ENCODE measurements at regions not wholly inside any gene's neighbourhood (a gene's known extent, or its start where the extent isn't known, plus 50 kb on each side); places are given as distances from the start of the nearest gene placed in this dataset.
A peak's percentile ranks its signal among the peaks of the same experiment; 100 is the strongest.

DNA sequence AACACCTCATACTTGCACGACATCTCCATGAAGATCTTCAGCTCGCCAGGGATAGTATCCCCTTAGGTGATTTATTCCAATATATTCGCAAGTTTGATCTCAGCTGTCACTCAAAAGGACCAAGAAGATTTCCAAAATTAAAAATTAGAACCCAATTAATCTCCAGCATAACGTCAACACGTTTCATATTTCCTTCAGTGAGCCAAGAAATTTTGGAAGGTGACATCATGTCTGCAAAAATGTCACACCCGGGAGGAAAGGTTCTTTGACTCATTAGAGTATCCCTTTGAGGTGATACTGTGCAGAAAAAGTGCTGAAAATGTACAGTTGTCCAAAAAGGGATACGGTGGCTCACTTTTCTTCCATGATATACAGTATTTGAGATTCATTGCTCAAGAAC is 569.6 kb downstream of the EFNB2 start:
- no peak for DNase-seq

DNA sequence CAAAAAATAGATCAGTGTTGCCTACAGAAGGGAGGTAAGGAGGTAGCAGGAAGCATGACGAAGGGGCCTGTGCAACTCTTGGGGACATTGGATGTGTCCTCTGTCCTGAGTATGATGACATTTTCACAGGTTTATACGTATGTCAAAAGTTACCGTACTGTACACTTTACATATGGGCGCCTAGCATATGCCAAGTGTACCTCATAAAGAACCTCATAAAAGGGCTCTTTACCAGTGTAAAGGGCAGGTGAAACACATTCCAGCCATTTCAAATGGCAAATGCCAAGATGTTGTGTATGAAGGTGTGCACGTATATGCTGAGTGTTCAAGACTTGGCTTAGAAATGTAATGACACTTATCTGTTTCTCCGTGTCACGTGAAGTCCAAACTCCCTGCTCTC is 573.4 kb downstream of the EFNB2 start:
- no peak for DNase-seq

DNA sequence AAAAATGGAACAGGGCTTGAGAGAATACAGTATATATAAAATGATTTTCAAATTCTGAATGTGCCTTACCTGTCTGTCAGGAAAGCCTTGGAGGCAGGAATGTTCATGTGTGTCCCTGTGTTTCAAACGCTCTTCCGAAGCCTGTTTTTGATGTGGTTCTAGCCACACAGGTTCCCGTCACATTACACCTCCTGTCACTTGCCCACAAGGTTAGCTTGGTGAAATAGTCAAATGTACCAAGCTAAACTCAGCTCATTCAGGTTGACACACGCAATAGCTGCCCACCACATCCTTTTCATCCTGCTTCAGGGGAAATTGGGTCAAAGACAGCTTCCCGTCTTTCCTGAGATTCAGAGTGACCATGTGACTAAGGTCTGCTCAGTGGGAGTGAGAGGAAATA is 574.0 kb downstream of the EFNB2 start:
- no peak for DNase-seq

DNA sequence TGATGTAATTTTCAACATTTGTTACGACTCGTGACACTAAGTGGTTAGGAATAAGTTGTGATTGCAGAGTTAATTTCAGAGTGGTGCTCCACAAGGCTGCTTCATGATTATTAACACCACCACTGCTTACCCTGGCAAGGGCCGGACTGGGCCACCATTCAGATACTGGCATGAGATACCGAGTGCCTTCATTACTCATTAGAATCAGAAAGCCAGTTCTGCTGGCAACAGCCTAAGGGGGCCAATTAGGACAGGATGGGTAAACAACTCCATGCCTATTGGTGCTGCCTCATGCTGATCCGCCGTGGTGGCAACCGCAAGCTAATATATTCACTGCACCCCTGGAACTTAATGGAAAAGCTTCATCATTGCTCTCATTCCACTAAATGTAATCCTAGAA is 575.1 kb downstream of the EFNB2 start:
- no peak for DNase-seq

DNA sequence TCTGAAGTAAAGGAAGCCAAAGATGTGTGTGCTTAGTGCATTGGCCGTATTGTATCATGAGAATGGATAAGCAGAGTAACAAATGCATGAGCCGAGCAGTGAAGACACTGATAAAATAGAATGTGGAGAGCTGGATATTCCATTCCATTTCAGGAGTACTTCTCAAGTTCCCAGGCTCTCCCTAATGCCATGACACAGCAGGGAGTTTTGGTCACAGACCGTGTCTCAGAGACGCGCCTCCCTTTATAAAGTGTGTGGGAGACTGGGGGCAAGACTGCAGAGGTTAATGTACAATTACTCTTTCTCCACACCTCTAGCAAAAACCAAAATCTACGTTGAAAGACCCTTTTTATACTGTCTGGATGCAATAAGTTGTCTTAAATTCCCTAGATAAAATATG is 575.6 kb downstream of the EFNB2 start:
- DNase-seq = no peak

DNA sequence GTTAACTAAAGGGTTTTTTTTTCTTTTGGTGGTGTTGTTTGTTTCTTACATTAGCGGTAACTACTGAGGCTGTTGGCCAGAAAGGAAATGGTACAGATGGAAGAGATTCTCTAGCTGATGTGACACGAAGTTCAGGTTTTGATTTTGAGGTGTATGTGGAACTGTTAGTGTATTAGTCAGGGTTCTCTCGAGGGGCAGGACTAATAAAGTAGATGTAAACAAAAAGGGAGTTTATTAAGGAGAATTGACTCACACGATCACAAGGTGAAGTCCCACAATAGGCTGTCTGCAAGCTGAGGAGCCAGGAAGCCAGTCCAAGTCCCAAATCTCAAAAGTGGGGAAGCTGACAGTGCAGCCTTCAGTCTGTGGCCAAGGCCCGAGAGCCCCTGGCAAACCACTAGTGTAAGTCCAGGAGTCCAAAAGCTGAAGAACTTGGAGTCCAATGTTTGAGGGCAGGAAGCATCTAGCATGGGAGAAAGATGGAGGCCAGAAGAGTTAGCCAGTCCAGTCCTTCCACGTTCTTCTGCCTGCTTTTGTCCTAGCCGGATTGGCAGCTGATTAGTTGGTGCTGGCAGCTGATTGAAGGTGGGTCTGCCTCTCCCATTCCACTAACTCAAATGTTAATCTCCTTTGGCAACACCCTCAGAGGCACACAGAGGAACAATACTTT is 577.6 kb downstream of the EFNB2 start:
- DNase-seq = no peak

DNA sequence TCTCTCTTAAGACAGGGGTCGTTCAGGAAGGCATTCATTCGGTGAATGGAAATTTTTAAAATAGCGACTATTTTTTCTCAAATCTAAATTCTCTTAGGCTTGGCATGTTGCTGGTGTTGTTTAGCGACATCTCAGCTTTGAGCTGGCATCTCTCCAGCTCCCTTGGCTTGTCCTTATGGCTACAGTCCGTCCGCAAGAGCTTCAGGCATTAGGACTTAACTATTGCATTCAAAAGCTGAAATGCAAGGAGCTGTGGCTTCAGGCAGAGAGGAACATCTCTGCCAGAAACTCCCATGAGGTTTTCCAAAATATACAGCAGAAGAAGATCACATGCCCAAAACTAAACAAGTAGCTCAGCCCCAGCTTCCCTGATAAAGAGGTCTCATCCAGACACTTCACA is 578.5 kb downstream of the EFNB2 start:
- no peak for DNase-seq

DNA sequence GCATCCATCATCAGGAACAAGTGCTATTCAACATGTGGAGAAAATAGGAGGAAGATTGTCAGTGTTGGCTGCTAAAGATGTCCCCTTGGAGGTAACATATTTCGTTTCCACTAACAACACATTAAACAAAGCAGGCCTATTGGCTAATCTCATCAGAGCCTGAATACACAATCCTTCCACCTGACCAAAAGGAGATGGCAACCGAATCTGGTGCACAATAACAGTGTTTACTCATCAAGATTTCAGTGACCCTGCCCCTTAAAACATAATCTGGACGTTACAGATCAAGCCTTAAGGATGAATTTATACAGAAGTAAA is 582.5 kb downstream of the EFNB2 start:
- DNase-seq = no peak

DNA sequence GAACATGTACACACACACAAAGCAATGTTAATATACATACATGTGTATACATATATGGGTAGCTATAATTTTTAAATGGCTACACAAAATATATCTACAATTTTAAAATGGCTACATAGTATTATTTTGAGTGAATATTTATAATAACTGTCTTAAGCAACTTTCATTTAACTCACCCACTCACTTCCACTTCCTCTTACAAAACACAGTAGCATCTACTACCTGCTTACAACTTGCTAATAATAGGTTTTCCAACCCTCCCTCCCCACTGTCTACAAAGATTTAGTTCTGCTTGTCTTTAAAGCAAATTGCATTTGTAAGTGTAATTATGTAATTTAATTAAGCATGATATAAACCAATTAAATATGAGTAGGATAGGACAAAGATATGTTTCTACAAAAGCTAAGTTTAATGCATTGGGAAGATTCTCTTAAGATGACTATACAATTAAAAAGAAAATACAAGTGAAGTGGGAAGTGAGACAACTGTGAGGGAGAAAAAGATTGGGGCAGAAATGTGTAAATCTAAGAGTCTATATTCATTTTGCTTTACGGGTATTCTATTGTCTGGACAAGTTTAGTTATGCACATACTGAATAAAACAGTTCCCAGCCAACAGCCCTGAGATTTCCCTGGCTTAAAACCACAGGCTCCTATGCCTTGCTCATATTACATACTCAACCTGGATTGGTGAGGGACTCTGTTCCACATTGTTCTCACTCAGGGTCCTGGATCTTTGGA is 583.1 kb downstream of the EFNB2 start:
- DNase-seq = no peak

DNA sequence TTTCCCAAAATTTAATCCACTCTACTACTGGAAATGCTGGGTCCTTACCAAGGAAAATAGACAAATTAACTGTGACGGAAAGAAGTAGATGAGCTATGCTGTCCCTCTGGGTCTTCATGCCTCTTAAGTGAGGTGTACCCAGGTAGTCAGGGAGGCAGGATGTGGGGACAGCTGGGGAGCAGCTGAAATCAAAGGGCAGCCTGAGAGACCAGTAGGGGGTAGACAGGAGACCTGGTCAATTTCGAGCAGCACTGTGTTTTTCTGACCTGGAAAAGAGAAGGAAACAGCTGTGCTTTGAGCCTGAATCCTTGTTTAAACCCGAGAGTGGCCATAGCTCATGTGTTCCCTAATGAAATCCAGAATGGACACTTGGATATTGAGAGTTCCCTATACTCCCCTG is 587.3 kb downstream of the EFNB2 start:
- DNase-seq = no peak

DNA sequence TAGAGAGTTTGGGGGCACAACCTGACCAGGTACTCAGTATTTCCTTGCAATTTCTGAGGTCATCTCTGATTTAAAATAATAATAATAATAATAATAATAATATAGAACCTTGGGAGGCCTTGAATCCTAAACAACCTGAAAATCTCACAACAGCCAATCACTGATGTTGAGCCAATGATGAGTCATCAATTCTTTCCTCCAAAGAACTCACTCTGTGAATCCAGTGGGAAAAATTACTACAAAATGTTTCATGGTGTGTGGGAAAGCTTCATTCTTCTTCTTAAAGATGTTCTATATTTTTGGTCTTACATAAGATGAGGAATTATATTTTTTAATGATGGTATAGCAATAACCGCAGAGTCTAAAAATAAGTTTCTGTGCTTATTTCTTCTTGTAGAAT is 594.6 kb downstream of the EFNB2 start:
- DNase-seq = no peak

DNA sequence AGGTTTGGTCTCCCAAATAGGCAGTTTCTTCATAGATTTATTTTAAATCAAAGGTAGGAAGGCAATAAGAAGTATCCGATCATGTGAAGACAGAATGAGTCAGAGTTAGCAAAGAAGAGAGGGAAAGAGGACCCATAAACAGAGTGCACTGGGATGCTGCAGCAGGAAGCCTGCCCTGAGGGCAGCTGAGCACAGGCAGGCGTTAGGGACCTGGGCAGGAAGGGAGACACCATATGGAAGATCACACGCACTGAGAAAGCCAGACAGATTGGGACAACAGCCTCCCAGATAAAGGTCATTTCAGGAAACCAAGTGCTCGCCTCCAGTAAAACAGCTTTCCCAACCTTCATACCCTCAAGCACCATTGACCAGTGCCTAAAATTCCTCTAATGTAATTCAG is 598.0 kb downstream of the EFNB2 start:
- no peak for DNase-seq

DNA sequence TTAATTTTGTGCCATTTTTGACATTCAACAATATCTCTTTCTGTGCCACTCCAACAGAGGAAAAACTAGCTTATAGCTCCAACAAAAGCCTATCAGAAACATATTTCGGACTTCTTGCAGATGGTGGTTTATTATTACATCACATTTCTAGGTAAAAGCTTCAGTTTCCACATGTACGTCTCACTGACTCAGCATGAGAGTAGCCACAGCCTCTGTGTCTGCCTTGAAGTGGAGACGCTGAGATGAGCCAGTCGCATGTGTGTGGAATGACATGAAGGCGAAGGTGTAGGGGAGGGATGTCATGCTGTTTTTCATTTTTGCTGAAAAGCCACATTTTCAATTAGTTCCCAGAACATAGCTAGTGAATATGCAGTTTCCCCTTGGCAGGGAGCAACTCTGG is 598.6 kb downstream of the EFNB2 start:
- DNase-seq = no peak

DNA sequence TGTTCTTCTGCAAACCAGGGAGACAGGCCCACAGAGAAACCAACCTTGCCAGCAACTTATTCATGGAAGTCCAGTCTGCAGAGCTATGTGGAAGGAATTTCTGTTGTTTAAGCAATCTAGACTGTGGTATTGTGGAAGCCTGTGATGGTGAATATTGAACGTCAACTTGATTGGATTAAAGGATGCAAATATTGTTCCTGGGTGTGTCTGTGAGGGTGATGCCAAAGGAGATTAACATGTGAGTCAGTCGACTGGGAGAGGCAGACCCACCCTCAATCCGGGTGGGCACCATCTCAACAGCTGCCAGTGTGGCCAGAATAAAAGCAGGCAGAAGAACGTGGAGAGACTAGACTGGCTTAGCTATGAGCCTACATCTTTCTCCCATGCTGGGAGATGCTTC is 606.0 kb downstream of the EFNB2 start:
- DNase-seq = no peak

DNA sequence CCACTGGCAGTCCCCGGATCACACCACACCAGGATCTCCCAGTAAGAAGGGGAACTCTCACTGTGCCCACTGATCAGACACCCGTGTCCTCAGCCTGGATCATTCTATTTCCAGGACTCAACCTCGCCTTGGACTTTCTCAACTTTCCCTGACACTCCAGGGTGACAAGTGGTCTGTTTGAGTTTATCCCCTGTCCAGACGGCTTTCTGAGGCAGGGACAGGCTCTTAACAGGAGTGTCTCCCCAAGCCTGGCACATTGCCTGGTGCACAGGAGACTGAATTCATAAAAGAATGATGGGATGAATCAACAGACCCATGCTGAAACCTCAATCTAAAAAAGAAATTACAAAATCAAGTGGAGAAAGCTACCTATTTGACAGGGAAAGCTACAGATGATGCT is 606.6 kb downstream of the EFNB2 start:
- DNase-seq = no peak

DNA sequence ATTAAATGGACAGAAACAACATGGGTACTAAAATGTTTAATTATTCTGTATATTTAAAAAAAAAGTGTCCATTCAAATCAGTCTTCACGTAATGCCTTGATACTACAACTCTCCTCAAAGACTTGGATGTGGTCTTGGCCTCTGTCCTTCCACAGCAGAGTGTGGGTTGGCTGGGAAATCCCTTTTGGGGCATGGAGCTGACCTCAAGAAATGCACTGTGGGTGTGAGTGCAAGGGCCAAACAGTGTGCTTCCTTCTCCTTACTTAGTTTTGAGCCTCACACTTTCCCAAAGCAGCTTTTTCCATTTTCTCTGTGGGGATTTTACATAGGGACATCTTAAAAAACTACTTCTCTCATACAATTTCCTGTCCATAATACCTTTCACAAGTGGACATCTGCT is 607.4 kb downstream of the EFNB2 start:
- no peak for DNase-seq

DNA sequence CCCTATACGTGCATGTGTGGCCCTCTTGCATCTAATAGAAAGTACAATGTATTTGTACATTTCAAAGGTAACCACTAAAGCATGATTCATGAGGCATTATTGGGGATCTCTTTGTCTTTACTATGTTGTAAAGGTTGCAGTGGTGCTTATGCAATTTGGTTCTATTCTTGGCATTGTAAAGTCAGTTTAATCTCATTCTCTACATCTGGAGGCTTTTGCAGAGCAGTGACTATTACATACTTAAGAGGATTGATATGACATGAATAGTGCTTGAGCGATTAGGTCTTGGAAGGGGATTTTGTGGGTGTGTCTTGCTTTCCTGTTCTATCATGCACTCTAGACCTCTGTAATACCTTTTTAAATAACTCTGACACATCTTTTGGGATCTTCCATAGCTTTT is 610.0 kb downstream of the EFNB2 start:
- no peak for DNase-seq

DNA sequence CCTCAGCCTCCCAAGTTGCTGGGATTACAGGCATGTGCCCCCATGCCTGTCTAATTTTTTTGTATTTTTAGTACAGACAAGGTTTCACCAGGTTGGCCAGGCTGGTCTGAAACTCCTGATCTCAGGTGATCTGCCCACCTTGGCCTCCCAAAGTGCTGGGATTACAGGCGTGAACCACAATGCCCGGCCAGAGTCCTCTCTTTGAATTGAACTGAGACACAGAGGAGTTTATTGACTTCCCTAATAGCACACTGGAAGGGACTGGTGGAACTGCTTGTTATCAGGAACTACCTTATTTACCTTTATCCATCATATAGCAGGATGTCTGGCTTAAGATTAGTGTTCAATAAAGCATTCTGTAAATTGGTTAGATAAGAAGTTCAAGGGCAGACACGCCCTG is 613.8 kb downstream of the EFNB2 start:
- no peak for DNase-seq

DNA sequence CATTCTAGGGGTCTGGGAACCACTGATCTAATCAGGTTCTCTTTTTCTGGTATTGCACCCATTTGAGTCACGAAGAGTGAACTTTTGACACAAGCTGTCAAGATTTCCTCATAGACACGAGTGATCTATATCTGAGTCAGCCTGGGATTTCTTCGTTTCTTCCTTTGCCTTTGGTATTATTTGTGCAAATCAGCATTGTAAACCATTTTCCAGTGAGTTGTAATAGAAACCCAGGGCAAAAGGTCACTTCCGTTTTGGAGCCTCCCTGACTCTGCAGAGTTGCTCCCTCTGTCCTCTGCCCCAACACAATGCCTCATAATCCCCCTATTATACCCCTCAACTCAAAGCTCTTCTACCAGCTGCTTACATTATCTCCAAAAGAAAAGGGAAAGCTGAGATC is 615.1 kb downstream of the EFNB2 start:
- DNase-seq = no peak

DNA sequence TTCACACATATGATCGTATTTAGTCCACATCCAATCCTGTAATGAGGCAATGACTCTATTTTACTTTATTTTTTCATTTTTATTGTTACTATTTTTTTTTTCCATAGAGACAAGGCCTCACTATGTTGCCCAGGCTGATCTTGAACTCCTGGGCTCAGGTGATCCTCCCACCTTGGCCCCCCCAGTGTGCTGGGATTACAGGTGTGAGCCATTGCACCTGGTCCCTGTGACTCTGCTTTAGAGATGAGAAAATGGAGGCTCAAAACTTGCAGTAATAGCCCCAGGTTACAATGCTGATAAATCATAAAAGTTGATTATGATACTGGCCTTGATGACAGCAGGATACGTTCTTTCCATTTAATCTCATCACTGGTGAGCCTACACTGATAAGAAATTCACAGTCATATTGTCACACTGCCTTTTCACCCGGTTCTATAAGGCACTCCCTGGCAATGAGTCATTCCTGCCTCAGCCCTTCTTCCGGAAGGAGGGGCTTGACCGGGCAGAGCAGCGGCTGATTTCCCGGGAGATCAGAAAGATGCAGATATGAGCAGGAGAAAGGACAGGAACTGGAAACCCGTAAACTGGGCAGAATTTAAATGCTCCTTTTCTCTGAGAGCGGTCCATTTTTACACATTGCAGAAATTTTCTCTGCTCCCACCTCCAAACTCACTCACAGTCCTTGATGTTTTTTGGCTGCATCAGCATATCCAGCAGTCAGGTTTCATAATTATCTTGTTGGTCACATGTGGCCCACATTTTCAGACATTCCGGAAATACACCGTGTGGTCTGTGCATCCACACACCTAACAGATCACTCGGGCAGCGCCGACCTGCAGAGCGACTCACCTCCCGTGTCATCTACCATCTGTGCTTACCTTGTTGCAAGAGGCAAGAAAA is 616.4 kb downstream of the EFNB2 start:
- DNase-seq = no peak

DNA sequence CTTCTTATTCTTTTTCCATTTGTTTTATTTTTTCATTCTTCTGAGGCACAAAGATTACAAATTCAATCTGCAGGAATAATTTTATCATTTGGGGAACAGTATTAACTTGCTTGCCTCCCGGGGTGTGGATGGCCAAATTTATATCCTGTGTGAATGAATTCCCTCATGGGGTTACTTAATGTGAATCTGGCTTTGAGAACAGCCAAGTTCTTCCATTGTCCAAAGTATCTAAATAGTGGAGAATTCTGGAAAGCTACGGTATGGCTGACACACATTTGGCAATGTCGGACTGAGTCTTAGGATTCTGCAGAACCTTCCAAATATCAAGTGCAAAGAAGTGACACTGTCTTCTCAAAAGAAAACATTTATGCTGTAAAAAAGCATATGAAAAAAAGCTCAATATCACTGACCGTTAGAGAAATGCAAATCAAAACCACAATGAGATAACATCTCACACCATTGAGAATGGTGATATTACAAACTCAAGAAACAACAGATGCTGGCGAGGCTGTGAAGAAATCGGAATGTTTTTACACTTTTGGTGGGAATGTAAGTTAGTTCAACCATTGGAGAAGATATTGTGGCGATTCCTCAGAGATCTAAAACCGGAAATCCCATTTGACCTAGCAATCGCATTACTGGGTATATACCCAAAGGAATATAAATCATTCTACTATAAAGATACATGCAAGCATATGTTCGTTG is 620.2 kb downstream of the EFNB2 start:
- DNase-seq = no peak

DNA sequence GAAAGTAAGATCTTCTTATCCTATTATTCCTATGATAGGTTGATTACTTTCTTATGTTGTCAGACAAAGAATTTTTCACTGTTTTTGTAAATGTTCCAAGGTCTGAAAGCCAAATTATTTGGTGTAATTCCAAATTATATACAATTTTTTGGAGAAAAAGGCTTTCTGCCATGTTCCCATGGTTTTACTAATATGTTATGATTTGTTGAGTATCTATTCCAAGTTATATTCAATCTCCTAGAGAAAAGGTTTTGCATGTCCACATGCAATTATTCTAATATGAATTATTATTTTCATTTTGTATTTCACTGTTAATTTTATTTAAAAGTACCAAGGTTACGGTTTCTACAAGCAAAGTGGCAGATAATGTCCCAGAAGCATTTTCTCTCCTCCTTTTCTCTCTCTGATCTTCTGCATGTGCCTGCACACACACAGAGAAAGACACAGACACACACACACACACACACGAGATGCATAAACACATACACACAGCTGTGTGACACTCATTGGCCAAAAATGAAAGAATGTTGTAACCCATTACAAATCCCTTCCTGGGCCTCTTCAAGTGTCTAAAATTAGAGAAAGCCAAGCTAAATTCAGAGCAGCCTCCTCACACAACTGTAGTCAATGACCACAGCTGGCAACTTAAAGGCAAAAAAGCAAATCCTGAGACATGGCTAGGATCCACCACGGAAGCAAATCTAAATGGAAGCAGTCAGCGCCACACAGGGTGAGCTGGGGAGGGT is 621.0 kb downstream of the EFNB2 start:
- no peak for DNase-seq

DNA sequence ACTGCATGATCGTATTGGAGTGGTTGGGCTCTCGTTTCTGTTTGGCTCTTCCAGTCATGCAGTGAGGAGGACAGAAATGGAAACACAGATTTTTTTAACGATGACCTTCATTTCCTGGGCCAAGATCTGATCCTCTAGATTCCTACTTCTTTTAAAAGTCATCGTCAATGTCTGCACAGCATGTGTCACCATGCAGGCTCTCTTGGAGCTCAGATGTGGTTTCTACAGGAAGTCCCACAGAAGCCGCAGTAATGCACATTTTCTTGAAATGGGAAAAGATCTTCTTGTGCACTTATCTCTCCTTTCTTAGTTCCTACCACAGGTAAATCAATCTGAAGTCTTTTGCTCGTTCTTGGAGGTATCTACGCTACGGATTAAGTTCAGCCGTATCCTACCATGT is 626.9 kb downstream of the EFNB2 start:
- DNase-seq = peak; percentile 26
